ENCODE measurements at regions not wholly inside any gene's neighbourhood (a gene's known extent, or its start where the extent isn't known, plus 50 kb on each side); places are given as distances from the start of the nearest gene placed in this dataset.
A peak's percentile ranks its signal among the peaks of the same experiment; 100 is the strongest.

DNA sequence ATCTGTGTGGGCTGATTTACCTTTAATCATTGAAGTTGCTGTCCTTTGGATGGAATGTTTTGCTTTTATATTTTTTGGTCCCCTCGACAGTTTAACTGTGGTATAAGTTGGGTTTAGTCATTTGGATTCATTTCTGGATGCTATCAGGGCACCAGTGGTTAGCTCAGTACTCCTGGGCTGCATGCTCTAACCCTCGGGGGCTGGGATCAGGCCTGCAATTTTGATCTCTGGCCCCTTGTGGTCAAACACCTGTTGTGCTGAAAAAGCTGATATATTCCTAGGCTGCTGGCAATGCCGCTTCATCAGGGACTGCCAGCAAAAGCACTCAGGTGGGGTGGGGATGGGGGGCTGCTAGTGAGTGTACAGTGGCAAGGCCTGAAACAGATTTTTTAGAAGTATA, 440.4 kb upstream of the RIOK2 start:
- H3K27ac ChIP-seq (ENCODE audit: low read depth, low read length) = no peak overlapping the region
- H3K23ac ChIP-seq (ENCODE audit: insufficient read length) = no peak overlapping the region
- no peaks in the 10 kb centered on the region for H3K23me2 ChIP-seq (ENCODE audit: low read depth, low read length)
- H3K4me1 ChIP-seq (replicated peaks in 1 of 4; ENCODE audit: control insufficient read depth in 3 of 4, insufficient read depth in 4 of 4, low read length in 3 of 4) = no peaks in the 10 kb centered on the region
- WGBS, 2 experiments (ENCODE audit: extremely low coverage in 1 of 2, insufficient coverage in 1 of 2, insufficient read length in 1 of 2, insufficient replicate concordance in 2 of 2, low coverage in 1 of 2, low lambda C conversion rate in 2 of 2, missing lambda C conversion rate in 1 of 2) = 90% methylated on average over 3 of the region's 3 CpGs; no CpG with 5 or more reads in 1 of the 2 experiments
- no peak overlapping the region for H2BK20ac ChIP-seq (ENCODE audit: low read length)
- H2BK5ac ChIP-seq (ENCODE audit: low read depth, low read length) = no peak overlapping the region
- no peak overlapping the region; the same call in 1 of the 2 replicates for H4K8ac ChIP-seq (ENCODE audit: extremely low read depth, insufficient read depth, low read length)
- no peak overlapping the region for H3K4ac ChIP-seq (replicated peaks; ENCODE audit: insufficient read length, low read depth, low read length)
- H3K79me1 ChIP-seq (ENCODE audit: low read depth, low read length) = no peaks in the 10 kb centered on the region
- no peak overlapping the region for H2BK15ac ChIP-seq (ENCODE audit: low read length)
- ChIA-PET POLR2A (ENCODE audit: partially characterized antibody) (no interaction called here), CTCF (ENCODE audit: partially characterized antibody) (interaction anchor here (0.5 to 2.8 kb wide), 3 partner anchors 10 to 556 kb away, joined by 3 to 8 read pairs (median 4); no protein-coding TSS in a partner anchor)
- no peak overlapping the region for H4K91ac ChIP-seq (replicated peaks; ENCODE audit: insufficient read length, low read length)
- H3K27me3 ChIP-seq (replicated peaks in 1 of 4; ENCODE audit: control insufficient read depth in 3 of 4, extremely low read depth in 1 of 4, insufficient read depth in 3 of 4, low read length in 3 of 4) = no peaks in the 10 kb centered on the region
- H2BK120ac ChIP-seq (replicated peaks; ENCODE audit: low read depth, low read length) = no peak overlapping the region
- no peaks in the 10 kb centered on the region for H3K79me2 ChIP-seq (ENCODE audit: control insufficient read depth in 1 of 2, insufficient read depth in 2 of 2, low read length in 2 of 2)
- no peak overlapping the region for H3K14ac ChIP-seq (ENCODE audit: insufficient read length)
- TF ChIP-seq, protein P1, sequence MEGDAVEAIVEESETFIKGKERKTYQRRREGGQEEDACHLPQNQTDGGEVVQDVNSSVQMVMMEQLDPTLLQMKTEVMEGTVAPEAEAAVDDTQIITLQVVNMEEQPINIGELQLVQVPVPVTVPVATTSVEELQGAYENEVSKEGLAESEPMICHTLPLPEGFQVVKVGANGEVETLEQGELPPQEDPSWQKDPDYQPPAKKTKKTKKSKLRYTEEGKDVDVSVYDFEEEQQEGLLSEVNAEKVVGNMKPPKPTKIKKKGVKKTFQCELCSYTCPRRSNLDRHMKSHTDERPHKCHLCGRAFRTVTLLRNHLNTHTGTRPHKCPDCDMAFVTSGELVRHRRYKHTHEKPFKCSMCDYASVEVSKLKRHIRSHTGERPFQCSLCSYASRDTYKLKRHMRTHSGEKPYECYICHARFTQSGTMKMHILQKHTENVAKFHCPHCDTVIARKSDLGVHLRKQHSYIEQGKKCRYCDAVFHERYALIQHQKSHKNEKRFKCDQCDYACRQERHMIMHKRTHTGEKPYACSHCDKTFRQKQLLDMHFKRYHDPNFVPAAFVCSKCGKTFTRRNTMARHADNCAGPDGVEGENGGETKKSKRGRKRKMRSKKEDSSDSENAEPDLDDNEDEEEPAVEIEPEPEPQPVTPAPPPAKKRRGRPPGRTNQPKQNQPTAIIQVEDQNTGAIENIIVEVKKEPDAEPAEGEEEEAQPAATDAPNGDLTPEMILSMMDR (IDR thresholded peaks at IDR 0.05; ENCODE audit: control extremely low read depth in 1 of 3, insufficient read depth in 1 of 3, low read depth in 1 of 3, low read length in 3 of 3) = peak in 1 of 3 experiments; percentile 26; a peak in 1 of 4 replicates
- peak; percentile 11 to 28; a peak in 2 of 4 replicates for TF ChIP-seq RAD21 (IDR thresholded peaks at IDR 0.05 in 1 of 2, conservative IDR thresholded peaks at IDR 0.05 in 1 of 2; ENCODE audit: low read depth in 2 of 2, low read length in 2 of 2)
- TF ChIP-seq GTF2F1 (IDR thresholded peaks at IDR 0.05; ENCODE audit: borderline replicate concordance, low read depth, low read length) = no peak
- no peak overlapping the region for H2BK12ac ChIP-seq (ENCODE audit: low read depth, low read length)
- no peak overlapping the region for H3K4me3 ChIP-seq (ENCODE audit: extremely low read depth in 1 of 4, insufficient read depth in 2 of 4, low read depth in 3 of 4, low read length in 4 of 4)
- H3K18ac ChIP-seq (ENCODE audit: extremely low read depth, low read length) = no peak overlapping the region
- H3K36me3 ChIP-seq (ENCODE audit: control insufficient read depth in 2 of 4, insufficient read depth in 4 of 4, low read length in 3 of 4) = no peaks in the 10 kb centered on the region
- no peak overlapping the region for H3K9ac ChIP-seq (replicated peaks in 1 of 4; ENCODE audit: extremely low read depth in 1 of 4, low read depth in 3 of 4, low read length in 3 of 4)
- H4K20me1 ChIP-seq (replicated peaks in 1 of 2; ENCODE audit: control insufficient read depth in 1 of 2, insufficient read depth in 2 of 2, low read length in 2 of 2) = no peaks in the 10 kb centered on the region
- FAIRE-seq = no peak
- no peak overlapping the region for H2AFZ ChIP-seq (ENCODE audit: low read length)
- H3K4me2 ChIP-seq (ENCODE audit: insufficient read depth in 1 of 2, low read depth in 2 of 2, low read length in 2 of 2) = no peak overlapping the region
- peak; percentile 0 to 45 for DNase-seq (ENCODE audit: low read depth in 1 of 2, low spot score in 2 of 2)
- no peak overlapping the region for H4K5ac ChIP-seq (ENCODE audit: insufficient read length, low read depth, low read length)
- no peaks in the 10 kb centered on the region for H3K9me3 ChIP-seq (ENCODE audit: insufficient read depth in 2 of 2, low read depth in 1 of 2, low read length in 1 of 2)
- H2AK5ac ChIP-seq (ENCODE audit: low read depth, low read length) = no peak overlapping the region
- H3K56ac ChIP-seq (replicated peaks; ENCODE audit: insufficient read length, low read depth, low read length) = no peak overlapping the region

All from H1 (cell line).